GM21515 (cell line): ENCODE measurements at regions not wholly inside any gene's neighbourhood (a gene's known extent, or its start where the extent isn't known, plus 50 kb on each side); places are given as distances from the start of the nearest gene placed in this dataset.
"Not testable (repeated sequence)": the region's sequence is repeated elsewhere in the genome, so short reads cannot be mapped to it uniquely, and the experiment has no call there.

Experiments used
- ATAC-seq: cut with Tn5 transposase; IDR thresholded peaks from one replicate; pipeline ENCODE4 v1.9.1; 2021; ENCODE audit not compliant: unreplicated experiment

DNA sequence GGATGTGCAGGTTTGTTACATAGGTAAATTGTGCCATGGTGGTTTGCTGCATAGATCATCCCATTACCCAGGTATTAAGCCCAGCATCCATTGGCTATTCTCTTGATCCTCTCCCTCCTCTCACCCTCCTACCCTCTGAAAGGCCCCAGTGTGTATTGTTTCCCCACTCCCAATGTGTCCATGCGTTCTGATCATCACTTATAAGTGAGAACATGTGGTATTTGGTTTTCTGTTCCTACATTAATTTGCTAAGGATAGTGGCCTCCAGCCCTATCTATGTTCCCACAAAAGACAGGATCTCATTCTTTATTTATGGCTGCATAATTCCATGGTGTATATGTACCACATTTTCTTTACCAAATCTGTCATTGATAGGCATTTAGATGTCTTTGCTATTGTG, 243.3 kb upstream of the PDE4D start:
- no peak for ATAC-seq

DNA sequence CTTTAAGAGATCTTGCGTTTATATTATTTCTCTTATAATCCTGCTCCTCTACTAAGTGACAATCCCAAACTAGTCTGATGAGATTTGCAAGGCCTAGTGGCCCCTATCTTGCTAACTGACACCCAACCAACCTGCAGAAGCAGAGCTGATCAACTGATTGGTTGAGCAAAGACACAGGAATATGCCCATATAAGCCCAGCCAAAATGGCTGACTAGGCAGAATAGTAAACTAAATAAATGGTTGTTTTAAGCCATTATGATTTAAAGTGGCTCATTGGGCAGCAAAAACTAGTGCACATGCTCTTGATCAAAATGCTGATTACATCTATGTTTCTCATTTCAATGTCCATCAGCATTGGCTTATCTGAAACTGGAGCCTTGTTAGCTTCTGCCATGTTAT, 238.0 kb upstream of the PDE4D start:
- ATAC-seq: no peak

DNA sequence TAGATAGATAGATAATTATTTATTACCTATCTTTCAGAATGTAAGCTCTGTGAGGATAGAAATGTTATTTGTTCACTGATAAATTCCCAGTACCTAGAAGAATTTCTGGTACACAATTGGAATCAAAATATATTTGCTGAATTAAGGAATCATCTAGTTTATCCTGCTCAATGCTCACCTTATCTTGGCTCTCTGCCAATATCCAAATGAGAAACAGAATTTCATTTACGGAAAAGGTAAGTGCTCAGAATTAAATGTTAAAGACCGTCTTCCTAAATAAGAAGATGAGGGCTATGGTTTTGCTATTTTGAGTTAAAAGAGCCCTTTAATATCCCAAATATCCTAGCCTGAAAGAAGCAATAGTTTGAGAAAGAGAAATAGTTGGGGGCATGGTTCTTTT, 232.1 kb upstream of the PDE4D start:
- ATAC-seq: no peak

DNA sequence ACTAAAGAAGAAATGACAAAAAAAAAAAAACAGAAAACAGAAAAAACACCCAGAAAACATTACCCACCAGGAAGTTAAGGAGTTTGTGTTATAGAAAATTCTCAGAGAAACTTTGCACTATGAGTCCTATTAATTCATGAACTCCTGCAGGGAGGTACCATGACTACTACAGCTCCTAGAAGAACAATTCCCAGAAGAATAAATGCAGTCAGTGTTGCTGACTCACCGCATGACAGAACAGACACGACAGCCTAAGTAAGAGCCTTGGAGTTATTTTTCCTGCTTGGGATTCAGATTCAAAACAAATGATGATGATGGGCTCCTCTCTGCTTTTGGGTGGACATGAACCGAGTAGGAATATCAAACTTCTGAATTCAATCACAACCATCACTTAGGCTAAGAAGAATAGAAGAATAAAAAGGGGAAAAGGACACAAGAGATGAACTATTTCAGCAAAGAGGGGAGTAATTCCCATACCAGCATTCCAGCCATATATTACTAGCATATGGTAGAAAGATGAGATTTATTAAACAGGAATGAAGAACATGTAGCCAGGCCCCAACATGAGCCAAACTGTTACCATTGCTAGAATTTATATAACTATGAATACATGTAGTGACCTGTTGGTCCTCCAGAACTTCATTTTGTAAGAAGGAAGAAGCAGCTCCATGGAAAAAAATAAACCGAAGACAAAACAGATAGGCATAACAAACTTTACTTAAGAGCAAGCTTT, 209.6 kb upstream of the PDE4D start:
- ATAC-seq: no peak

DNA sequence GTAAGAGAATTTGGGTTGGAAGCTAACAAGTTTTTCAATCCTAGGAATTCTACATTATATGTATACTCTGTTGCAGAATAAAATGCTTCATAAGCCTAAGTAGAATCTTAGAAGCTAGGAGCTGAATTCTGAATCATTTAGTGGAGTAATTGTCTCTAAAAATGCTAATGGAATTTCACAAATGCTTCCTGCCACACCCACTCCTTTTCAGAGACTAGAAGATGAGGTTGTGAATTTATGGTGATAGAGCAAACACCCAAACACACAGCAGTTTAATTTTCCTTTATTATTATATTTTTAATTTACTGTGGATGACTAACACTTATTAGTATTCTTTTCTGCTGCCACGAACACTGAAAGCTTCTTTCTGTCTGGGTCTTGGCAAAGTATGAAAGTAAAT, 208.0 kb upstream of the PDE4D start:
- no peak for ATAC-seq

DNA sequence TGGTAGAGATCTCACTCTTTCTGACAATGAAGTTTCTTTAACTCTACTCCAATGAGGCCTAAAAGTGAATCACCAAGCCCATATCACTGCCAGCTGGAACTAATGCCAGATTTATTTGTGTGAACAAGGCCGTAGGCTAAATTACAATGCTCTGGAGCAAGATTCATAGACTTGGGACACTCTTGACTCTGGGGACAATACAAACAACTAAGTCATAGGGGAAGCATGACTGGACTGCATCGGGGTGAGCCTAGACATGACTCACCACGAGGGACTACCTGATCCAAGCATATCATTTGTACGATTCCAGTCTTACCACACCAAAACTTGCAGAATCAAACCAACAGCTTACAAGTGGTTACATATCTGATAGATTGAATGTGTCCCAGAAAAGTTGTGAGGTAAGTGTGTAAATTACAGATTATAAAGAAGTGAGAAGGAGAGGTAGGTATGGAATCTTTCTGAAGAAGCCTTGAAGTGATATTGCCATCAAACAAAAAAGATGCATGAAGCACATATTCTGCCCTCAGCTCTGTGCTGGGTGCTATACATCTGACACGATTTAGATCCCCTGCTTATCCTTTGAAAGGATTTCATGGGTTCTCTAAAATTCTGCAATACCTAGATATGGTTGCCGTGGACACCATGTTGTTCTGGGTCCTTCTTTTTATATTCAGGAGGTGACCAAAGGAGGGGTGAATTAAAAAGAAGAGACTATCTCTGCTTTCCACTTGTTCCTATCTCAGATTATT, 199.3 kb upstream of the PDE4D start:
- no peak for ATAC-seq

DNA sequence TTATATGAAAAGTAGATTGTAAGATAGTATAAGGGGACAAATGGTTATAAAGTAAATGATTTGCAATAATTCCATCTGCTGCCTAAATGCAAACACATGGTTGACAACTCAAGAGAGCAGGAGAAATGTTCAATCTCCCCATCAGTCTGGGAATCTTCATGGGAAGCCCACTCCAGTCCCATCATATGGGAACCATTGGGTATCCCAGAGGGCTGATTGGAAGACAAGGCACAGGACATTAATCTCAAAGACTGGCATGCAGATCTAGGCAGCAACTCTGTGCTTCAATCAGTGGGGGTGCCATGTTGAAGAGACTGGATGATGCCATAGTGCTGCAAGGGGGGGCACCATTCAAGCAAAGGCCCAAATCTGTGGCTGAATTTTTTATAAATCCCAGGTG, 193.1 kb upstream of the PDE4D start:
- no peak for ATAC-seq

DNA sequence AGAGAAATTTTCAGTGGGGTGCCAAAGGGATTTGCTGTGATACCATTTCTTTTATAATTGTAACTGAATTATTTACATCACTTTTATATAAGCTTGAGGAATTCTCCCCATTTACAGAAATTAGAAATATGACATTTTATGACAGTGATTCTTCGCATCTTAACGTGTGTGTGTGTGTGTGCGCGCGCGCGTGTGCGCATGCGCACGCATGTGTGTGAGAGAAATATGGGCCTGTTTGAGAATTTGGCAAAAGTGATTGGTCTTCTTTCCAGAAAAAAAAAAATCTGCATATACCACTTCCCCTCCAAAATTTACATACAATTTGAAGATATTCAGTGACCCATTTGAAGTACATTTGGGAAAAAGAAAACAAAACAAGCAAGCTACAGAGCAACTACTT, 190.7 kb upstream of the PDE4D start:
- ATAC-seq: no peak

DNA sequence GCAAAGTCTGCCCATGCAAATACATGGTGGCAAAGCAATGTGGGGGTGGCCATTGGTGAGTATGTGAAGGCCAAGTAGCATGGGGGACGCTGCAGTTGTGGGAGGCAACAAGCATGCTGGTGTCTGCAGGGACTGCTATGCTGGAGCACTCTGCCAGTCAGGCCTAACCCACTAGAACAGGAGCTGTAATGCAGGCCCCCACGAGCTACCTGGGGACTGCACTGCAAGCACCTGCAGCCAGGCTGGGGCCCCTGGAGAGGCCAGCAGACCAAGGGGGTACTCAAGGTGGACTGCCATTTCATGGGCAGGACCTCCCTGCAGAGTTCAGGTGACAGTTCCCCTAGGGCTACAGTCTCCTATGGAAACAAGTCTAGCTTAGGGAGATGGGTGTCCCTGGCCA, 183.8 kb upstream of the PDE4D start:
- no peak for ATAC-seq

DNA sequence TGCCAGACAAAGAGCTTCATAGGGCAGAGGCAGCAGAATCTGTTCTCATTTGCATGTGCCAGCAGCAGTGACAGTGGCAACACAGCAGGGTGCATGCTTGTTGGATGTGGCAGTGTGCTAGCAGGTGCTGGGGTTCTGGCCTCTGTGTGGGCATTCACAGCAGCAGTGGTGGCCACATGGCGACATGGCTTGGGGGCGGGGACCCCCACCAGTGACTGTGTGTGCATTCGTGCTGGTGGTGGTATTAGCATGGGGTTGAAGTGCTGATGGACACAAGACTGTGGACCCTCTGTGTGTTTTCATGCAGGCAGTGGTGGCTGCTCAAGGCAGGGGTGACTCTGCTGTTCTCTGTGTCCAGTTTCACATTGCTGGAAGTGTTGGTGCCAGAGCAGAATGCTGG, 183.2 kb upstream of the PDE4D start:
- ATAC-seq: no peak

DNA sequence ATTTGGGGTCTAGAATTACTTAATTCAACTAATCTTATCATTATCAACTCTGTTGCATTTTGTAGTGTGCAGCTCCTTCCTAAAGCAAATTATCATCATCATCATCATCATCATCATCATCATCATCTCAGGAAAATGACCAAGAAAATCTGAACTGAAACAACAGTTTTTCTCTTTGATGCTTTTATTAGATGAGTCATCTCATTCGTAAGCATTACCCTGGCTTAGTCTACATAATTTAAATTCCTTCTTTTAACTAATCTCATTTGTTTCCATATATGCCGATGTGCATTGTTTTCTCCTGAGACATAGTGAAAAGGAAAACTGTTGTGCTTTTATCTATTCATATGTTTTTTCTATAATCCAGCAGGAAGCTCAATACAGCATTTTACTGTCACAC, 173.0 kb upstream of the PDE4D start:
- no peak for ATAC-seq

DNA sequence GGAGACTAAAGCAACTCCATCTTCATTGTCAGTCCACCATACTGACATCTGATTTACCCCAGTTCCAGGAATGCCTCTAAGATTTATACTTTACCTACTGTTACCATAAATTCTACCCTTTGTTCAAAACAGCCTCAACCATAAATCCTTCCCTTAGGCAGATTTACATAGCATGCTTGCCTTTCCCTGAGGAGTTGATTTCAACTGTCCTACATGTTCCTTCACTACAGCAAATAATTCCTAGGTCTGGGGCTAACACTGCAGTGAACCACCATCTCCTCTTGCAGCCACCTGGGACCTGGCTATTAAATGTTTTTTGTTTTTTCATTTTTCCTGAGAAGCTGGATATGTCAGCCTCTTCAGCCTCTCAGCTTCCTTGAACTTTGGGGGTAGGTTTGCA, 166.9 kb upstream of the PDE4D start:
- no peak for ATAC-seq

DNA sequence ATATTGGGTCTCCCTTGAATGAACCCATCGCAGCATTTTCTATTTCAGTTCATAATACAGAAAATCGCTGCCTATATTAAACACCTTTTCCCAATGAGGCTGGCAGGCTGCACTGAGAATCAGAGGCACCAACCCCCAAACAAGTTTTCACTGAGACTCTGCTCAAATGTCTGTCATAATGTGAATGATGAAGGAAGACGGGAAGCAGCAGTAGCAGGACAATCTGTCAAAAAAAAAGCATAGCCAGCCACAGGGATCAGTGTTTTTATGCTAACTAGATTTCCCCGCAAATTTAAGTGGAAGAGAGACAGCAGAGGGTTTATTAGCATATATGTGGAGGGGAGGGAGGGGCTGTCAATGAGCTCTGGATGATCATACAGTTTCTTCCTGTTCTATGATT, 162.7 kb upstream of the PDE4D start:
- no peak for ATAC-seq

DNA sequence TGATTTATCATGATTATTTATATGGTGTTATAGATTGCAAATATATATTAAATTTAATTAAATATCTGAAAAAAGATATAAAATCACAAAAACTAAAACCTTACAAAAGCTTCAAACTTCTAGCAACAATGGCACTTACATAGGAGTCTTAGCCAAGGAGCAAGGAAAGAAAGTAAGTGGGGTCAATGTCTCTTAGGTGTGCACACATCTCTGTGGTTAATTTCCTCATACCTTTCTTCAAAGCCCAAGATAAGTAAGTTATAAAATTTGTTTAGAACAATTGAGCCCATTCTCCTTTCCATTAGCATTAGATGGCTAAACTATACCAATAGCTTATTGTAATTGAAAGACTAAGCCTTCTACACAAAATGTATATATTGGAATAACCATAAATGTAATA, 161.6 kb upstream of the PDE4D start:
- no peak for ATAC-seq

DNA sequence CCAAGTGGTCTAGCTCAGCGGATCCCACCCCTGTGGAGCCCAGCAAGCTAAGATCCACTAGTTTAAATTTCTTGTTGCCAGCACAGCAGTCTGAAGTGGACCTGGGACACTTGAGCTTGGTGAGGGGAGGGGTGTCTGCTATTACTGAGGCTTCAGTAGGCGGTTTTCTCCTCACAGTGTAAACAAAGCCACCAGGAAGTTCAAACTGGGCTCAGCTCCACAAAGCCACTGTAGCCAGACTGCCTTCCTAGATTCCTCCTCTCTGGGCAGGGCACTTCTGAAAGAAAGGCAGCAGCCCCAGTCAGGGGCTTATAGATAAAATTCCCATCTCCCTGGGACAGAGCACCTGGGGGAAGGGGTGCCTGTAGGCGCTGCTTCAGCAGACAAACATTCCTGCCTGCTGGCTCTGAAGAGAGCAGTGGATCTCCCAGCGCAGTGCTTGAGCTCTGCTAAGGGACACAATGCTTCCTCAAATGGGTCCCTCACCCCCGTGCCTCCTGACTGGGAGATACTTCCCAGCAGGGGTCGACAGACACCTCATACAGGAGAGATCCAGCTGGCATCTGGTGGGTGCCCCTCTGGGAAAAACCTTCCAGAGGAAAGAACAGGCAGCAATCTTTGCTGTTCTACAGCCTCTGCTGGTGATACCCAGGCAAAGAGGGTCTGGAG, 148.6 kb upstream of the PDE4D start:
- ATAC-seq: not testable (repeated sequence)

DNA sequence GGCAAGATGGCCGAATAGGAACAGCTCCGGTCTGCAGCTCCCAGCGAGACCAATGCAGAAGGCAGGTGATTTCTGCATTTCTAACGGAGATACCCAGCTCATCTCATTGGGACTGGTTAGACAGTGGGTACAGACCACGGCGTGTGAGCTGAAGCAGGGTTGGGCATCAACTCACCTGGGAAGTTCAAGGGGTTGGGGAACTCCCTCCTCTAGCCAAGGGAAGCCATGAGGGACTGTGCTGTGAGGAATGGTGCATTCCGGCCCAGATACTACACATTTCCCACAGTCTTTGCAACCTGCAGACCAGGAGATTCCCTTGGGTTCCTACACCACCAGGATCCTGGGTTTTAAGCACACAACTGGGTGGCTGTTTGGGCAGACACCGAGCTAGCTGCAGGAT, 148.0 kb upstream of the PDE4D start:
- not testable (repeated sequence) for ATAC-seq

DNA sequence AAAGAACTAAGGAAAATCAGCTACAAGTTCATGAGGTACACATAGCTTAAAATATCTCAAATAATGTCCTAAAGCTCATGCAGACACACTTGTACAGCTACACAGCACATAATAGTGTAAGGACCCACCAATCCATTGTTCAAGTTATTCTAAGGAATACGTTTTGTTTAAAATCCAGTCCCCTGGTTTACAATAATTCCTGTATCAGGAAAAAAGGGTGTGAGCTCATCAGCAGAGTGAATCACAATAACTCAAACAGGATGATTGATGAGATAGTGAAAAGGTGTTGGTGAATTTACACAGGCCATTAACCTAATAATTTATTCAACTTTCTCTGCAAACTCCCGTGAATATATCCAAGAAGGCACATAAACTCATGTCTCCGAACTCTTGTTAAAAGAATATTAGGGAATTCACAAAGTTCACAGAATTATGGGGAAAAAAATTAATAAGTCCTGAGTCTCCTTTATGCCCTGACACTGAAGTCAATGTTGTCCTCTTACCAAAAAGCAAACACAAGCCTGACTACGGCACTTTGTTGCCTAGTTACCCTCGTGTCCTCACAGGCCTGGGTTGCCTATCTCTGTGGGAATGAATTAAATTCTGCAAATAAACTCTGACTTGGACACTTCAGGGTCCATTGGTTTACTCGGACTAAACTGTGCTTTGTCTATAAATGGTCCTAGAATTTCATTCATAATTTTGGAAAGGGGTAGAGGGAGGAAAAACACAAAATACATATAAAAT, 142.8 kb upstream of the PDE4D start:
- no peak for ATAC-seq

DNA sequence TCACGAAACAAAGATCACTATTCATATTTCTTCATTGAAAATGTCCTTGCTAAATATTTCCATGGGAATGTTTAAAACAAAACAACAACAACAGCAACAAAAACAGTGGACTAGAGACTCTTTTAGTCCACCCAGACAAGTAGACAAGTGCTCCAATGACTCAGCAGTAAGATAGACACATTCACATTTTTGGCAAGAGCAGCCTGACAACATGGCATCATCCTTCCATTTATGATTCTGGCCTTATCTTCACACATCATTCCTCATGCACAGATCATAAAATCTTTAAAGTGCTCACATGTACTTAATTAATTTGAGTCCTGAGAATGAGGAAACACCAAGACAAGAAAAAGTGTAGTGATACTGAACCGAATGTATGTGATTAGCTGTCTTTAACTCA, 132.6 kb upstream of the PDE4D start:
- ATAC-seq: no peak

DNA sequence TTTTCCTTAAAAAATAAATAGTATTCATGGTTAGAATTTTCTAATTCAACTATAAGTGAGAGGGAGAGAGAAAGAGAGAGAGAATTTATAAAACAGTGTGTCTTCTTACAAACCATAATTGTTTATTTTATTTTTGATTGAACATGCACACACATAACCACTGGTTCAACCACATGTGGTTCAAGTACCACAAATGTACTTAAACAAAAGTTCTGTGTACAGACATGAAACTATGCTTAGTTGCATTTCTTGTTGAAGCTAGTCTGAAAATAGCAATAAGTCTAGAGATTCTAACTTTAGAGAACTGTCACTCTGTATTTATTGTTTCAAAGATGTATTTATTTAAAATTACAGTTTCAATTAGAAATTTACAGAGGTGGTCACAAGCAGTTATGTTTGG, 130.6 kb upstream of the PDE4D start:
- no peak for ATAC-seq

DNA sequence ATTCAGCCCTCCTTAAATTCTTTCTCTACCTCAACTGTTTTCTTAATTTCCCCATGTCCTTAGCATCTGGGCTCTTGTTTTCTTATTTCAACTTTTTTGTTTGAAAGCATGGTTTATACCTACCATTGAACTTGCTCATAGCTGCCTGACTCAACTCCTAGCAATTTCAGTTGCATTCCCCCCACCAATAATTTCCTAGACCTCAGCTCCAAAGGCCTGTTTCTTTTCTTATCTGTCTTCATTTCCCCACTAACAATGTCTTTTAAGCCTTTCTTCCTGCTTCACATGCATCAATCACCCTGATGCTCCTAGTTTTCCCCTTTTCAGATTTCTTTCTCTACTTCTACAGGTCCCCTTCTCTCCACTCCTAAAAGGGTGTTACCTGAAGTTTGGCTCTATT, 129.7 kb upstream of the PDE4D start:
- ATAC-seq: no peak

DNA sequence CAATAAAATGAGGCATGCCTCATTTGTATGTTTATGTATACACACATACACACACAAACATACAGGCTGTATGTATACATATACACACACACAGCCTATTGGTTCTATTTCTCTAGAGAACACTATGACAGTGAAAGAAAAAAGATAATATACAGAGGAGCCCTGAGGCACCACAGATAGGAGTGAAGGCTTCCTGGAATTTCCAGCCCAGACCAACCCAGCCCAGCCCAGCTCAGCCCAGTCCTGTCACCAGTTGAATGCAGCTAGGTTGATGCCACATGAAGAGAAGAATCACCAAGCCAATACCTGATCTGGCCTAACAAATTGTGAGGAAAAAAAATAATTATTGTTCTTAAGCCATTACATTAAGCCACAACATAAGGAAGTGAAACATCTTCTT, 126.9 kb upstream of the PDE4D start:
- no peak for ATAC-seq

DNA sequence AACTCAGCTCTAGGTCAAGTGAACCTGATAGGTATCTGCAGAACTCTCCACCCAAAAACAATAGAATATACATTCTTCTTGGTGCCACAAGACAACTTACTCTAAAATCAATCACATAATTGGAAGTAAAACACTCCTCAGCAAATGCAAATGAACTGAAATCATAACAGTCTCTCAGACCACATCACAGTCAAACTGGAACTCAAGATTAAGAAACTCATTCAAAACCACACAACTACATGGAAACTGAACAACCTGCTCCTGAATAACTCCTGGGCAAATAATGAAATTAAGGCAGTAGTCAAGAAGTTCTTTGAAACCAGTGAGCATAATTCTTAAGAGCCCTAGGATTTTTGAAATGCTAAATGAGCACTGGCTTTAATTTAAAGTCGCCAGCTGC, 125.4 kb upstream of the PDE4D start:
- ATAC-seq: not testable (repeated sequence)
